ENCODE measurements at regions not wholly inside any gene's neighbourhood (a gene's known extent, or its start where the extent isn't known, plus 50 kb on each side); places are given as distances from the start of the nearest gene placed in this dataset.

DNA sequence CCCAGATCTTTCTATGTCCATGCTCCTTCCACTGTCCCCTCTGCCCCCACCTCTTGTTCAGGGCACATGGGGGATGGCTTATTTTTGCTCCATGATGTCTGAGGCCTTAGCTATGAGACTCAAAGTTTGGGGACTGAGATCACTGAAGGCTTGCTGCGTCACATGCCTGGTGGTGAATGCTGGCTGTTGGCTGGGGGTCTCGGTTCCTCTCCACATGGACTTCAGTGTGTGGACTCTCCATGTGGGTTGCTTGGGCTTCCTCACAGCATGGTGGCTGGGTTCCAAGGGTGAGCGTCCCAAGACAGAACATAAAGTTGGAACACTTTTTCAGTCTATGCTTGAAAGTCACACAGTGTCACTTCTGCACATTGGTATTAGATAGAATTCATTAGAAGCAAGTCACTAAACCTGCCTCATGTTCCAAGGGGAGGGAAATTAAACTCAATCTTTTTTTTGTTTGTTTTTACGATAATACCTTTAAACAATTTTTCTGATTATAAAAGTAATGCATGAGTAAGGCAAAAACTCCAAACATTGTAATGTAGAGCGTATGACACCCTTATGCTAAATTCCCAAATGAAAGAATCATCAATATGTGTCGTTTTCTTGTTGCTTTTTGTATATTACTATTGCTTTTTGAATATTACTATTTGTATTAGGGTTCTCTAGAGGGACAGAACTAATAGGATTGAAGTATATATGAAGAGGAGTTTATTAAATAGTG is 111.7 kb downstream of the MYCN start:
- H3K23me2 ChIP-seq (ENCODE audit: low read depth, low read length) = no peaks in the 10 kb centered on the region
- ChIA-PET POLR2A (ENCODE audit: partially characterized antibody) (interaction anchor here (1.7 kb wide), 1 partner anchor 112 kb away, joined by 6 read pairs; the partner anchor contains the start of gene MYCN), CTCF (ENCODE audit: partially characterized antibody) (interaction anchor here (1.2 to 2.9 kb wide), 2 partner anchors 10 to 17 kb away, joined by 3 to 19 read pairs; no protein-coding TSS in a partner anchor)
- H3K4me1 ChIP-seq (replicated peaks in 1 of 4; ENCODE audit: control insufficient read depth in 3 of 4, insufficient read depth in 4 of 4, low read length in 3 of 4) = peaks cover 0 to 8% (median 5%) of the 10 kb centered on the region in 4 experiments; a peak in 4 of 7 replicates
- no peaks in the 10 kb centered on the region for H3K27me3 ChIP-seq (replicated peaks in 1 of 4; ENCODE audit: control insufficient read depth in 3 of 4, extremely low read depth in 1 of 4, insufficient read depth in 3 of 4, low read length in 3 of 4)
- no peak for FAIRE-seq
- H3K9me3 ChIP-seq (ENCODE audit: insufficient read depth in 2 of 2, low read depth in 1 of 2, low read length in 1 of 2) = no peaks in the 10 kb centered on the region
- H4K91ac ChIP-seq (replicated peaks; ENCODE audit: insufficient read length, low read length) = no peak overlapping the region
- H4K20me1 ChIP-seq (replicated peaks in 1 of 2; ENCODE audit: control insufficient read depth in 1 of 2, insufficient read depth in 2 of 2, low read length in 2 of 2) = no peaks in the 10 kb centered on the region
- H3K18ac ChIP-seq (ENCODE audit: extremely low read depth, low read length) = no peak overlapping the region
- no peak overlapping the region for H3K27ac ChIP-seq (ENCODE audit: low read depth, low read length)
- H2AK5ac ChIP-seq (ENCODE audit: low read depth, low read length) = no peak overlapping the region
- DNase-seq (ENCODE audit: low read depth in 1 of 2, low spot score in 2 of 2) = no peak
- H2AFZ ChIP-seq (ENCODE audit: low read length) = no peak overlapping the region
- no peak for TF ChIP-seq CBX5 (IDR thresholded peaks at IDR 0.05; ENCODE audit: low read depth, low read length)
- TF ChIP-seq NANOG (IDR thresholded peaks at IDR 0.05; ENCODE audit: insufficient read depth, low read depth, low read length, poor library complexity, severe bottlenecking) = no peak
- no peak for TF ChIP-seq RXRA (IDR thresholded peaks at IDR 0.05; ENCODE audit: insufficient read depth, low read depth, low read length)
- TF ChIP-seq HDAC6 (IDR thresholded peaks at IDR 0.05; ENCODE audit: low read depth, low read length) = no peak
- TF ChIP-seq KDM1A (IDR thresholded peaks at IDR 0.05; ENCODE audit: borderline replicate concordance, low read length) = no peak
- TF ChIP-seq TCF12 (IDR thresholded peaks at IDR 0.05; ENCODE audit: low read depth, low read length) = no peak
- H2BK15ac ChIP-seq (ENCODE audit: low read length) = peak overlapping the region; percentile 76; the same call in 1 of the 2 replicates
- H3K9ac ChIP-seq (replicated peaks in 1 of 4; ENCODE audit: extremely low read depth in 1 of 4, low read depth in 3 of 4, low read length in 3 of 4) = no peak overlapping the region
- H4K8ac ChIP-seq (ENCODE audit: extremely low read depth, insufficient read depth, low read length) = no peak overlapping the region
- H3K14ac ChIP-seq (ENCODE audit: insufficient read length) = no peak overlapping the region
- H3K4me3 ChIP-seq (ENCODE audit: extremely low read depth in 1 of 4, insufficient read depth in 2 of 4, low read depth in 3 of 4, low read length in 4 of 4) = no peak overlapping the region
- peak overlapping the region; percentile 16; the same call in 1 of the 2 replicates for H2BK20ac ChIP-seq (ENCODE audit: low read length)
- H4K5ac ChIP-seq (ENCODE audit: insufficient read length, low read depth, low read length) = no peak overlapping the region
- no peaks in the 10 kb centered on the region for H3K79me2 ChIP-seq (ENCODE audit: control insufficient read depth in 1 of 2, insufficient read depth in 2 of 2, low read length in 2 of 2)
- H2BK5ac ChIP-seq (ENCODE audit: low read depth, low read length) = no peak overlapping the region
- no peaks in the 10 kb centered on the region for H3K36me3 ChIP-seq (ENCODE audit: control insufficient read depth in 2 of 4, insufficient read depth in 4 of 4, low read length in 3 of 4)
- H3K56ac ChIP-seq (replicated peaks; ENCODE audit: insufficient read length, low read depth, low read length) = no peak overlapping the region
- H2BK12ac ChIP-seq (ENCODE audit: low read depth, low read length) = no peak overlapping the region
- no peak overlapping the region for H3K23ac ChIP-seq (ENCODE audit: insufficient read length)
- H3K4me2 ChIP-seq (ENCODE audit: insufficient read depth in 1 of 2, low read depth in 2 of 2, low read length in 2 of 2) = no peak overlapping the region
- H3K4ac ChIP-seq (replicated peaks; ENCODE audit: insufficient read length, low read depth, low read length) = no peak overlapping the region
- WGBS, 2 experiments (ENCODE audit: extremely low coverage in 1 of 2, insufficient coverage in 1 of 2, insufficient read length in 1 of 2, insufficient replicate concordance in 2 of 2, low coverage in 1 of 2, low lambda C conversion rate in 2 of 2, missing lambda C conversion rate in 1 of 2) = 92% methylated on average over 6 of the region's 6 CpGs; no CpG with 5 or more reads in 1 of the 2 experiments
- no peak overlapping the region for H2BK120ac ChIP-seq (replicated peaks; ENCODE audit: low read depth, low read length)
- no peaks in the 10 kb centered on the region for H3K79me1 ChIP-seq (ENCODE audit: low read depth, low read length)

Measured in H1 (cell line).